ENCODE measurements at regions not wholly inside any gene's neighbourhood (a gene's known extent, or its start where the extent isn't known, plus 50 kb on each side); places are given as distances from the start of the nearest gene placed in this dataset.

- Mint-ChIP-seq H3K36me3 (no peaks in the 10 kb centered on the region), H3K4me3 (no peak overlapping the region), H3K4me1 (no peaks in the 10 kb centered on the region), H3K27me3 (no peaks in the 10 kb centered on the region), H3K27ac (no peak overlapping the region), H3K9me3 (no peaks in the 10 kb centered on the region)
- ATAC-seq (replicated peaks): no peak
- no peak for DNase-seq
Measured at GRCh38 chr13:85261757-85262346, 537.4 kb downstream of the SLITRK6 start.

- ATAC-seq (replicated peaks): no peak
- H3K27me3 Mint-ChIP-seq: no peaks in the 10 kb centered on the region
- H3K4me3 Mint-ChIP-seq: no peak overlapping the region
- H3K4me1 Mint-ChIP-seq: no peaks in the 10 kb centered on the region
- no peak overlapping the region for H3K27ac Mint-ChIP-seq
- no peaks in the 10 kb centered on the region for H3K36me3 Mint-ChIP-seq
- H3K9me3 Mint-ChIP-seq: no peaks in the 10 kb centered on the region
- DNase-seq: no peak
Measured at GRCh38 chr13:85260896-85261295, 538.3 kb downstream of the SLITRK6 start.

DNA sequence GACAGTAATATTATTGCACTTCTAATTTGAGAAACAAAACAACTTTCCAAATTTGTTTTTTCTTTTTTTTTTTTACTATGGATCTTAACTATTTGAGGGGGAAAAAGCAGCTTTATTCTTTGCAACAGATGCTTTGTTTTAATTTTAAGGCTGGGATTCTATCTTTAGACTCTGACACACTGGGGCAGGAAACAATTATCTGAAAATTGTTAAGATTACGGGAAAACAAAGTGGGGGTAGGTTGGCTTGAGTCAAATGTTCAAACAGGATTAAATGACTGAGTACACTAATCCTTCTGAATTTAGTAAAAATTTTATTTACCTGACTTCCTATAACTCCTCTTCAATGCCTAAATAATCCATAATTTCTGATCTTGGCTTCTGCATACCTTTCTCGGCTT is 543.2 kb downstream of the SLITRK6 start:
- Mint-ChIP-seq H3K9me3 (peaks cover 0 to 7% of the 10 kb centered on the region in 2 donors), H3K4me1 (no peaks in the 10 kb centered on the region), H3K27me3 (no peaks in the 10 kb centered on the region), H3K36me3 (no peaks in the 10 kb centered on the region), H3K4me3 (no peak overlapping the region), H3K27ac (no peak overlapping the region)
- no peak for DNase-seq
- no peak for ATAC-seq (replicated peaks)

- Mint-ChIP-seq H3K4me1 (no peaks in the 10 kb centered on the region), H3K9me3 (peaks cover 0 to 7% of the 10 kb centered on the region in 2 donors), H3K27me3 (no peaks in the 10 kb centered on the region), H3K4me3 (no peak overlapping the region), H3K27ac (no peak overlapping the region), H3K36me3 (no peaks in the 10 kb centered on the region)
- DNase-seq (no peak), ATAC-seq (replicated peaks) (no peak)
Measured at GRCh38 chr13:85254641-85255040, 544.6 kb downstream of the SLITRK6 start.

GRCh38 chr13:85249151-85249550 is 550.1 kb downstream of the SLITRK6 start:
- no peaks in the 10 kb centered on the region for H3K27me3 Mint-ChIP-seq
- DNase-seq: no peak
- H3K9me3 Mint-ChIP-seq: peaks cover 1 to 7% of the 10 kb centered on the region in 2 donors
- H3K36me3 Mint-ChIP-seq: no peaks in the 10 kb centered on the region
- H3K4me3 Mint-ChIP-seq: no peak overlapping the region
- ATAC-seq (replicated peaks): no peak
- no peak overlapping the region for H3K27ac Mint-ChIP-seq
- no peaks in the 10 kb centered on the region for H3K4me1 Mint-ChIP-seq

- Mint-ChIP-seq H3K27ac (no peak overlapping the region), H3K9me3 (peaks cover 1 to 7% of the 10 kb centered on the region in 2 donors), H3K4me1 (no peaks in the 10 kb centered on the region), H3K36me3 (no peaks in the 10 kb centered on the region), H3K4me3 (no peak overlapping the region), H3K27me3 (no peaks in the 10 kb centered on the region)
- DNase-seq (no peak), ATAC-seq (replicated peaks) (no peak)
Measured at GRCh38 chr13:85247780-85248179, 551.4 kb downstream of the SLITRK6 start.

GRCh38 chr13:85243831-85244230 is 555.4 kb downstream of the SLITRK6 start:
- H3K27me3 Mint-ChIP-seq: no peaks in the 10 kb centered on the region
- H3K9me3 Mint-ChIP-seq: peaks cover 1 to 3% of the 10 kb centered on the region in 2 donors
- no peak overlapping the region for H3K4me3 Mint-ChIP-seq
- H3K36me3 Mint-ChIP-seq: no peaks in the 10 kb centered on the region
- no peak for ATAC-seq (replicated peaks)
- H3K4me1 Mint-ChIP-seq: no peaks in the 10 kb centered on the region
- no peak overlapping the region for H3K27ac Mint-ChIP-seq
- DNase-seq: no peak

- ATAC-seq (replicated peaks) (no peak), DNase-seq (no peak)
- Mint-ChIP-seq H3K9me3 (peaks cover 0 to 1% of the 10 kb centered on the region in 2 donors), H3K36me3 (no peaks in the 10 kb centered on the region), H3K27ac (no peak overlapping the region), H3K27me3 (no peaks in the 10 kb centered on the region), H3K4me1 (no peaks in the 10 kb centered on the region), H3K4me3 (no peak overlapping the region)
Measured at GRCh38 chr13:85241060-85241459, 558.2 kb downstream of the SLITRK6 start.

DNA sequence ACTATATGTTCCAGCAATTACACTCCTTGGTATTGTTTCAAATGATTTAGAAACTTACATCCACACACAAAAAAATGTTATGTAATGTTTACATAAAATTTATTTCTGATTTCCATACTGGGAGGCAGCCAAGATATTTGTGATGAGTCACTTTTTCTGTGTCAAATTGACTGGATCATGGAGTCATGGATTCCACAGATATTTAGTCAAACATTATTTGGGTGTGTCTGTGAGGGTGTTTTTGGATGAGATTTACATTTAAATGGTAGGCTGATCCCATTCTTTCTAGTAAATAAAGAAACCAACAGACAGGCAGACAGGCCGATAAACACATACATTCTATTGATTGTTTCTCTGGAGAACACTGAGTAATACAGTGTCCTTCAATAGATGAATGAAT is 562.8 kb downstream of the SLITRK6 start:
- no peaks in the 10 kb centered on the region for H3K4me1 Mint-ChIP-seq
- no peak overlapping the region for H3K4me3 Mint-ChIP-seq
- no peaks in the 10 kb centered on the region for H3K27me3 Mint-ChIP-seq
- ATAC-seq (replicated peaks) (no peak), DNase-seq (no peak)
- H3K27ac Mint-ChIP-seq: no peak overlapping the region
- no peaks in the 10 kb centered on the region for H3K36me3 Mint-ChIP-seq
- H3K9me3 Mint-ChIP-seq: no peaks in the 10 kb centered on the region

DNA sequence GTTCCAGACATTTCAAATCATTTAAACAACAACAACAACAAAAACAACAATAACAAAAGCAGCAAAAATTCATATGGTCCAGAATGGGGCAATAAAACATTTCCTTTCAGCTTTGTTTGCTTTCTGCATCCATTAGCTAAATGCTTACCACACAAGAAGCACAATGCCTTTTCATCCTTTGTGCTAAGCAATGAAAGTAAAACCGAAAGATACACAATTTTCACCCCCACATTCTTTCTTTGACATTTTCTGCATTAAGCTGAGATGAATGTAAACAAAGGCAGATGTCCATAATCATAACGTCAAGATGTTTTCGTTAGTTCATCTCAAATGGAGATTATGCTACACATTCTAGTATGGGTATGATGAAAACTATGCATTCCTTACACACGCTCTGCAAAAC is 568.5 kb downstream of the SLITRK6 start:
- Mint-ChIP-seq H3K4me1 (no peaks in the 10 kb centered on the region), H3K36me3 (no peaks in the 10 kb centered on the region), H3K27me3 (no peaks in the 10 kb centered on the region), H3K27ac (no peak overlapping the region), H3K9me3 (no peaks in the 10 kb centered on the region), H3K4me3 (no peak overlapping the region)
- DNase-seq (no peak), ATAC-seq (replicated peaks) (no peak)

DNA sequence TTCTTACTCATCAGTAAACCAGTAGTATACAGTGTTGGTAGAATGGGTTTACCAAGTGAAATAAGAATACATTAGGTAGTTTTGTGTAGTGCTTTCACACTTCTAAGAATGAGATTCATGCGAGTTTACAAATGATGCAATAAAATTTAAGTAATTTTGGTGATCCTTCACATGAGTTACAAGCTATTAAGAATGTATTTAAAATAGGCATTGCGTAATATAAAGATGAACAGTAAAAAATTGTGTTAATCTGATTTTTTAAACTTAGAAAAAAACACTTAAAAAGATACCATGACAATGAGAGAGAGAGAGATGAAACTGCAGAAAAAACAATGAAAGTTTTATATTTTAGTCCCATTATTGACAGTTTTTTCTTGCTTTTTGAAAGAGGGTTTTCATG is 570.5 kb downstream of the SLITRK6 start:
- H3K36me3 Mint-ChIP-seq: no peaks in the 10 kb centered on the region
- DNase-seq (no peak), ATAC-seq (replicated peaks) (no peak)
- no peak overlapping the region for H3K27ac Mint-ChIP-seq
- H3K27me3 Mint-ChIP-seq: no peaks in the 10 kb centered on the region
- H3K9me3 Mint-ChIP-seq: no peaks in the 10 kb centered on the region
- no peaks in the 10 kb centered on the region for H3K4me1 Mint-ChIP-seq
- no peak overlapping the region for H3K4me3 Mint-ChIP-seq

- Mint-ChIP-seq H3K9me3 (peaks cover 5 to 8% of the 10 kb centered on the region in 2 donors), H3K27me3 (no peaks in the 10 kb centered on the region), H3K4me1 (no peaks in the 10 kb centered on the region), H3K36me3 (no peaks in the 10 kb centered on the region), H3K27ac (no peak overlapping the region), H3K4me3 (no peak overlapping the region)
- no peak for DNase-seq
- ATAC-seq (replicated peaks): no peak
Measured at GRCh38 chr13:85223883-85224656, 575.1 kb downstream of the SLITRK6 start.

GRCh38 chr13:85216576-85216975 is 582.6 kb downstream of the SLITRK6 start:
- H3K27me3 Mint-ChIP-seq: no peaks in the 10 kb centered on the region
- H3K36me3 Mint-ChIP-seq: no peaks in the 10 kb centered on the region
- no peak overlapping the region for H3K4me3 Mint-ChIP-seq
- H3K9me3 Mint-ChIP-seq: peaks cover 5 to 8% of the 10 kb centered on the region in 2 donors
- DNase-seq: no peak
- no peaks in the 10 kb centered on the region for H3K4me1 Mint-ChIP-seq
- no peak for ATAC-seq (replicated peaks)
- no peak overlapping the region for H3K27ac Mint-ChIP-seq

DNA sequence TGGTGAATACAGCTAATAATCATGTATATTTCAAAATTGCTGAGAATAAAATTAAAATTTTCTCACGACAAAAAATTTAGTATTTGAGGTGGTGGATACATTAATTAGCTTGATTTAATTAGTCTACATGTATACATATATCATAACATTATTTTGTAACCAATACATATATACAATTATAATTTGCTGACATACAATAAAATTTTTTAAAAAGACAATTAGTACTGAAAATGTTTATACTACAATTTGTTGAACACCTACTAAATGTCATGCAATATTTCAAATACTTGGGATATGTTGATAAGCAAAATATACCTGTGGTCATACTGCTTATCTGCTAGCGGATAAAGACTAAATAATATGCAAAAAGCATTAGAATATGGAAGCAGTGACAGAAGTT is 586.5 kb downstream of the SLITRK6 start:
- Mint-ChIP-seq H3K27me3 (no peaks in the 10 kb centered on the region), H3K9me3 (peaks cover 1 to 11% of the 10 kb centered on the region in 2 donors), H3K4me1 (no peaks in the 10 kb centered on the region), H3K4me3 (no peak overlapping the region), H3K36me3 (no peaks in the 10 kb centered on the region), H3K27ac (no peak overlapping the region)
- ATAC-seq (replicated peaks): no peak
- no peak for DNase-seq

DNA sequence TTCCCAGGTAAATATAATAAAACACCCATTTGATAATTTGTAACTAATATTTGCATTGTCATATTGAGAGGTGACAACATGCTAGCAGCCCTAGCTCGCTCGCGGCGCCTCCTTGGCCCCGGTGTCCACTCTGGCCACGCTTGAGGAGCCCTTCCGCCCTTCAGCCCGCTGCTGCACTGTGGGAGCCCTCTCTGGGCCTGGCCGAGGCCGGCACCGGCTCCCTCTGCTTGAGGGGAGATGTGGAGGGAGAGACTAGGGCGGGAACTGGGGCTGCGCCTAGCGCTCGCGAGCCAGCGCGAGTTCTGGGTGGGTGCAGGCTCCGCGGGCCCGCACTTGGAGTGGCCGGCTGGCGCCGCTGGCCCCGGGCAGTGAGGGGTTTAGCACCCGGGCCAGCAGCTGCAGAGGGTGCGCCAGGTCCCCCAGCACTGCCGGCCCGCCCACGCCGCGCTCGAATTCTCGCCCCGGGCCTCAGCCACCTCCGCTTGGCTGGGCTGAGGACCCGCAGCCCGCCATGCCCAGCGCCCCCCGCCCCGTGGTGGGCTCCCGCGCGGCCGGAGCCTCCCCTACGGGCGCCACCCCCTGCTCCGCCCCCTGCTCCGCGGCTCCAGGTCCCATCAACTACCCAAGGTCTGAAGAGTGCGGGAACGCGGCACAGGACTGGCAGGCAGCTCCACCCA is 594.4 kb downstream of the SLITRK6 start:
- Mint-ChIP-seq H3K9me3 (peaks cover 9 to 21% of the 10 kb centered on the region in 2 donors), H3K4me1 (no peaks in the 10 kb centered on the region), H3K36me3 (peaks cover 0 to 3% of the 10 kb centered on the region in 2 donors), H3K27ac (no peak overlapping the region), H3K27me3 (no peaks in the 10 kb centered on the region), H3K4me3 (no peak overlapping the region)
- DNase-seq: no peak
- ATAC-seq (replicated peaks): no peak

Data from stimulated activated naive B cell treated with anti-CD40 and anti-IgM and Interleukin-4, amounts not matched to agents 10 μg/mL and 1 μg/mL and 100 μg/mL, for 72 hours (primary cell).